ENCODE measurements at regions not wholly inside any gene's neighbourhood (a gene's known extent, or its start where the extent isn't known, plus 50 kb on each side); places are given as distances from the start of the nearest gene placed in this dataset.

DNA sequence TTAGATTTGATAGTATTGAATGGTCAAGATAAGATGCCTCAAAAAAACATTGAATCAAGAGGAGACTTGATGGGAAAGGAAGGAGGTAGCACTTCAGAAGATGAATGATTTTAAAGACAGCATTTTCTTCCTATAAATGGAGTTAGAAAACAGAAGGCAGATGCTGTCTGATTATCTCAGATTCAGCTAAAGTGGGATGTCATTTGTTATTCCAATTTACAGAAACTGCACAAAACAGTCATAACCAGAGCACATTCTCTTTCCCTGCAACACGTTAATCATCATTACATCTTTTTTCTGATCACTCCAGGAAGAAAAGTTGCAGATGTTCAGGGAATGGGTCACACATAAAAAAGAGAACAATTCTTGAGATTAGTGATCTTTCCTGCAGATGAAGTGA, 1141.8 kb downstream of the SI start:
- no peak overlapping the region for H3K4me3 ChIP-seq (ENCODE audit: insufficient read depth in 1 of 2, low read depth in 1 of 2, low read length in 2 of 2)
- H3K4me1 ChIP-seq (ENCODE audit: control insufficient read depth, insufficient read depth, low read depth, low read length) = no peaks in the 10 kb centered on the region
- H3K14ac ChIP-seq (ENCODE audit: low read length in 2 of 2) = no peak overlapping the region
- H4K91ac ChIP-seq (ENCODE audit: low read length) = no peak overlapping the region
- H3K23ac ChIP-seq (ENCODE audit: low read length in 2 of 2) = no peak overlapping the region
- H3K27me3 ChIP-seq (ENCODE audit: control insufficient read depth in 1 of 2, insufficient read depth in 1 of 2, low read length in 2 of 2) = no peaks in the 10 kb centered on the region
- H2BK12ac ChIP-seq (ENCODE audit: low read length in 2 of 2) = no peak overlapping the region
- H2BK15ac ChIP-seq (ENCODE audit: low read depth, poor library complexity, severe bottlenecking) = no peak overlapping the region
- H2BK120ac ChIP-seq (ENCODE audit: low read depth, low read length) = no peak overlapping the region
- no CpG with 5 or more reads among the region's 1 CpG for WGBS
- H3K79me1 ChIP-seq (replicated peaks; ENCODE audit: low read length, poor library complexity, severe bottlenecking) = no peaks in the 10 kb centered on the region
- H3K18ac ChIP-seq (ENCODE audit: low read depth in 1 of 2, low read length in 2 of 2) = no peak overlapping the region
- H3K36me3 ChIP-seq (ENCODE audit: control insufficient read depth in 1 of 2, insufficient read depth in 2 of 2, low read depth in 1 of 2, low read length in 2 of 2) = no peaks in the 10 kb centered on the region
- H4K8ac ChIP-seq (ENCODE audit: low read length) = no peak overlapping the region
- H3K4ac ChIP-seq (ENCODE audit: low read depth in 1 of 2, low read length in 2 of 2) = no peak overlapping the region
- peak; percentile 6 for DNase-seq
- no peak overlapping the region for H3K9ac ChIP-seq (ENCODE audit: low read length)
- no peaks in the 10 kb centered on the region for H3K9me3 ChIP-seq (ENCODE audit: control insufficient read depth, low read length)
- no peak overlapping the region for H2BK5ac ChIP-seq (ENCODE audit: low read depth, low read length, poor library complexity, severe bottlenecking)
- H3K27ac ChIP-seq (ENCODE audit: low read length, poor library complexity, severe bottlenecking) = no peak overlapping the region
- H3K4me2 ChIP-seq (ENCODE audit: low read length, poor library complexity, severe bottlenecking) = no peak overlapping the region
- H2AK5ac ChIP-seq (ENCODE audit: low read length, severe bottlenecking) = no peak overlapping the region
- no peak overlapping the region for H2AFZ ChIP-seq (ENCODE audit: low read depth, low read length)

DNA sequence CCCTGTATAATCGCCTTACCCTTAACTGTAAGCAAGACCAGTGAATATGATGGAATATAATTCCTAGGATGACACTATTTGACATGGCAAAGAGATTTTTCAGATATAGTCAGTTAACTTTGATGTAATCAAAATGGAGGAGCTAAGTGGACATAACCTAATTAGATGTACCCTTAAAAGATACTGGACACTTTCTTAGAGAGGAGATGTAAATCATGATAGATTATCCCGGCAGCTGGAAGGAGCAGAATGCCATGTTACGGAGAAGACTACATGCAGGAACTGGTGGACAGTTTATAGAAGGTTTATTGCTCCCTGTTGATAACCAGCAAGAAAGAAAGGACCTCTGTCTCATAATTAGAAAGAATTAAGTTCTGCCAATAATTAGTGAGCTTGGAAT, 1142.9 kb downstream of the SI start:
- H3K4ac ChIP-seq (ENCODE audit: low read depth in 1 of 2, low read length in 2 of 2) = no peak overlapping the region
- WGBS = 0% methylated on average over 2 of the region's 3 CpGs

DNA sequence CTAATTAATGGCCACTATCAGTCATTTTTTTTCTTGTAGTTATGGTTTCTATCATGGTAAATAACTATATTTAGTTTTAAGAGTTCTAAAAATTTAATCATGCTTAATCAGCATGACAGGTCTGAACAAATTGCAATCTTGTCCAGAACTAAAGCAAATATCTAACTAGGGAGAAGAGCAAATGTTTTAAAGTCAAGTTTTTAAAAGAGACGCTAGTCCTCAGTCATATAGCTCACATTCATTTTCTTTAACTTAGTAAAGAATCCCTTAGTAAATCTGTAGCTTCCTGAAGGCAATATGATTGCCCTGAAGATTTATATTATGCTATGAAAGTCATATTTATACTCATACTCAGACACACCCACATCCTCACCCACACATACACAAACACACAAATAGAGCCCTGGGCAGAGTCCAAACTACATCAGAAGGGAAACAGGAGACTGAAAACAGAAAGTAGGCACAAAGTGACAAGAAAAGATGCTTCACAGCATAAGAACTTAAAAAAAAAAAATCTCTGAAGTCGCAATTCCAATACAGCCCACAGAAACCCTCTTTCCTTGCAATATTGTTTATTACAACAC, 1149.1 kb downstream of the SI start:
- Histone ChIP-seq H3K27me3 (ENCODE audit: control insufficient read depth in 1 of 2, insufficient read depth in 1 of 2, low read length in 2 of 2) (no peaks in the 10 kb centered on the region), H3K4me3 (ENCODE audit: insufficient read depth in 1 of 2, low read depth in 1 of 2, low read length in 2 of 2) (no peak overlapping the region), H2BK120ac (ENCODE audit: low read depth, low read length) (no peak overlapping the region), H3K4me1 (ENCODE audit: control insufficient read depth, insufficient read depth, low read depth, low read length) (no peaks in the 10 kb centered on the region), H4K91ac (ENCODE audit: low read length) (no peak overlapping the region), H3K79me1 (replicated peaks; ENCODE audit: low read length, poor library complexity, severe bottlenecking) (no peaks in the 10 kb centered on the region), H2BK5ac (ENCODE audit: low read depth, low read length, poor library complexity, severe bottlenecking) (no peak overlapping the region), H3K36me3 (ENCODE audit: control insufficient read depth in 1 of 2, insufficient read depth in 2 of 2, low read depth in 1 of 2, low read length in 2 of 2) (no peaks in the 10 kb centered on the region), H3K4me2 (ENCODE audit: low read length, poor library complexity, severe bottlenecking) (no peak overlapping the region), H4K8ac (ENCODE audit: low read length) (no peak overlapping the region), H2BK12ac (ENCODE audit: low read length in 2 of 2) (no peak overlapping the region), H2AK5ac (ENCODE audit: low read length, severe bottlenecking) (no peak overlapping the region), H2BK15ac (ENCODE audit: low read depth, poor library complexity, severe bottlenecking) (no peak overlapping the region), H3K9ac (ENCODE audit: low read length) (no peak overlapping the region), H3K18ac (ENCODE audit: low read depth in 1 of 2, low read length in 2 of 2) (no peak overlapping the region), H3K14ac (ENCODE audit: low read length in 2 of 2) (no peak overlapping the region), H3K4ac (ENCODE audit: low read depth in 1 of 2, low read length in 2 of 2) (no peak overlapping the region), H3K9me3 (ENCODE audit: control insufficient read depth, low read length) (no peaks in the 10 kb centered on the region), H3K27ac (ENCODE audit: low read length, poor library complexity, severe bottlenecking) (no peak overlapping the region), H3K23ac (ENCODE audit: low read length in 2 of 2) (no peak overlapping the region), H2AFZ (ENCODE audit: low read depth, low read length) (no peak overlapping the region)
- 81% methylated on average over 1 of the region's 2 CpGs for WGBS
- peak; percentile 5 for DNase-seq

More for the DNA sequence above, 1142.9 kb downstream of the SI start:
- Histone ChIP-seq H2AK5ac (ENCODE audit: low read length, severe bottlenecking) (no peak overlapping the region), H3K36me3 (ENCODE audit: control insufficient read depth in 1 of 2, insufficient read depth in 2 of 2, low read depth in 1 of 2, low read length in 2 of 2) (no peaks in the 10 kb centered on the region), H3K14ac (ENCODE audit: low read length in 2 of 2) (no peak overlapping the region), H4K8ac (ENCODE audit: low read length) (no peak overlapping the region), H2BK15ac (ENCODE audit: low read depth, poor library complexity, severe bottlenecking) (no peak overlapping the region), H2AFZ (ENCODE audit: low read depth, low read length) (no peak overlapping the region), H2BK120ac (ENCODE audit: low read depth, low read length) (no peak overlapping the region), H2BK12ac (ENCODE audit: low read length in 2 of 2) (no peak overlapping the region), H3K4me1 (ENCODE audit: control insufficient read depth, insufficient read depth, low read depth, low read length) (no peaks in the 10 kb centered on the region), H3K18ac (ENCODE audit: low read depth in 1 of 2, low read length in 2 of 2) (no peak overlapping the region), H2BK5ac (ENCODE audit: low read depth, low read length, poor library complexity, severe bottlenecking) (no peak overlapping the region), H3K4me3 (ENCODE audit: insufficient read depth in 1 of 2, low read depth in 1 of 2, low read length in 2 of 2) (no peak overlapping the region), H4K91ac (ENCODE audit: low read length) (no peak overlapping the region), H3K9ac (ENCODE audit: low read length) (no peak overlapping the region), H3K79me1 (replicated peaks; ENCODE audit: low read length, poor library complexity, severe bottlenecking) (no peaks in the 10 kb centered on the region), H3K4me2 (ENCODE audit: low read length, poor library complexity, severe bottlenecking) (no peak overlapping the region), H3K27ac (ENCODE audit: low read length, poor library complexity, severe bottlenecking) (no peak overlapping the region), H3K27me3 (ENCODE audit: control insufficient read depth in 1 of 2, insufficient read depth in 1 of 2, low read length in 2 of 2) (no peaks in the 10 kb centered on the region), H3K9me3 (ENCODE audit: control insufficient read depth, low read length) (no peaks in the 10 kb centered on the region), H3K23ac (ENCODE audit: low read length in 2 of 2) (no peak overlapping the region)
- DNase-seq = no peak

DNA sequence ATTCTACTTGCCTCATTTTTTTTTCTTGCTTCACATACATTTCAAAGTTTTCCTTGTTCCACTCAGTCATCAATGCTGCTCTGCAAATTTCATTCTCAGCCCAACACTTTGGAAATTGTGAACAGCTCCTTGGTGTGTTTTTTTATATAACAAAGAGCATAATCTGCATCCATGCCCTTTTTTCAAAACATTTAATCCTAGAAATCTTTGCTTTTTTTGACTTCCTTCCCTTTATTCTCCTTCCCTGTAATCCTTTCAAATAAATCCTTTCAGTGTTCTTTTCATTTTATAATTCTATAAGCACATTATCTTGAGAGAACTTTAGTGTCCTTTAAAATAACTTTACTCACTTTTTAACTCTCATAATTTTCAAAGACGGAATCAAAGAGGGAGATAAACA, 1150.8 kb downstream of the SI start:
- no peak overlapping the region for H2BK5ac ChIP-seq (ENCODE audit: low read depth, low read length, poor library complexity, severe bottlenecking)
- H2BK12ac ChIP-seq (ENCODE audit: low read length in 2 of 2) = no peak overlapping the region
- no peak overlapping the region for H3K4ac ChIP-seq (ENCODE audit: low read depth in 1 of 2, low read length in 2 of 2)
- H3K4me3 ChIP-seq (ENCODE audit: insufficient read depth in 1 of 2, low read depth in 1 of 2, low read length in 2 of 2) = no peak overlapping the region
- H2AFZ ChIP-seq (ENCODE audit: low read depth, low read length) = no peak overlapping the region
- no peaks in the 10 kb centered on the region for H3K27me3 ChIP-seq (ENCODE audit: control insufficient read depth in 1 of 2, insufficient read depth in 1 of 2, low read length in 2 of 2)
- no peak overlapping the region for H4K8ac ChIP-seq (ENCODE audit: low read length)
- H2AK5ac ChIP-seq (ENCODE audit: low read length, severe bottlenecking) = no peak overlapping the region
- H3K36me3 ChIP-seq (ENCODE audit: control insufficient read depth in 1 of 2, insufficient read depth in 2 of 2, low read depth in 1 of 2, low read length in 2 of 2) = no peaks in the 10 kb centered on the region
- H2BK120ac ChIP-seq (ENCODE audit: low read depth, low read length) = no peak overlapping the region
- DNase-seq = no peak
- no peak overlapping the region for H3K4me2 ChIP-seq (ENCODE audit: low read length, poor library complexity, severe bottlenecking)
- H2BK15ac ChIP-seq (ENCODE audit: low read depth, poor library complexity, severe bottlenecking) = no peak overlapping the region
- no peak overlapping the region for H3K23ac ChIP-seq (ENCODE audit: low read length in 2 of 2)
- 83% methylated on average over 1 of the region's 1 CpG for WGBS
- no peaks in the 10 kb centered on the region for H3K9me3 ChIP-seq (ENCODE audit: control insufficient read depth, low read length)
- H3K79me1 ChIP-seq (replicated peaks; ENCODE audit: low read length, poor library complexity, severe bottlenecking) = no peaks in the 10 kb centered on the region
- H3K4me1 ChIP-seq (ENCODE audit: control insufficient read depth, insufficient read depth, low read depth, low read length) = no peaks in the 10 kb centered on the region
- no peak overlapping the region for H3K14ac ChIP-seq (ENCODE audit: low read length in 2 of 2)
- H3K27ac ChIP-seq (ENCODE audit: low read length, poor library complexity, severe bottlenecking) = no peak overlapping the region
- H4K91ac ChIP-seq (ENCODE audit: low read length) = no peak overlapping the region
- no peak overlapping the region for H3K18ac ChIP-seq (ENCODE audit: low read depth in 1 of 2, low read length in 2 of 2)
- H3K9ac ChIP-seq (ENCODE audit: low read length) = no peak overlapping the region

Data from mesenchymal stem cell (in vitro differentiated cells and primary cell).